Central memory CD8-positive, alpha-beta T cell (primary cell): ENCODE measurements at regions not wholly inside any gene's neighbourhood (a gene's known extent, or its start where the extent isn't known, plus 50 kb on each side); places are given as distances from the start of the nearest gene placed in this dataset.
"Not testable (repeated sequence)": the region's sequence is repeated elsewhere in the genome, so short reads cannot be mapped to it uniquely, and the experiment has no call there.

ENCODE experiments used
- ATAC-seq: fragments of 150-1000 bp; cut with Tn5 transposase; replicated peaks from 2 replicates; pipeline ENCODE4 v1.10.0; 2022; ENCODE audit warnings: mild to moderate bottlenecking, moderate FRiP score, moderate number of reproducible peaks; ENCODE audit not compliant: poor library complexity, severe bottlenecking; ENCODE audit errors: extremely low read depth
- DNase-seq, 2 donors: peaks; one replicate each; pipeline ENCODE4 v3.0.0; 2021; ENCODE audit warnings: low spot score in 2 of 2
- H3K27ac Mint-ChIP-seq: one replicate; pipeline ENCODE4 v1.8.0; 2022; ENCODE audit warnings: low read depth, mild to moderate bottlenecking, moderate library complexity, mixed read lengths
- H3K27me3 Mint-ChIP-seq: one replicate; pipeline ENCODE4 v1.8.0; 2022; ENCODE audit warnings: mixed read lengths
- H3K36me3 Mint-ChIP-seq: one replicate; pipeline ENCODE4 v1.8.0; 2022; ENCODE audit warnings: mild to moderate bottlenecking, moderate library complexity, mixed read lengths; ENCODE audit not compliant: insufficient read depth
- H3K4me1 Mint-ChIP-seq: one replicate; pipeline ENCODE4 v1.8.0; 2022; ENCODE audit warnings: mixed read lengths
- H3K4me3 Mint-ChIP-seq: one replicate; pipeline ENCODE4 v1.8.0; 2022; ENCODE audit warnings: mild to moderate bottlenecking, moderate library complexity, mixed read lengths
- H3K9me3 Mint-ChIP-seq: one replicate; pipeline ENCODE4 v1.8.0; 2022; ENCODE audit warnings: mixed read lengths

- Mint-ChIP-seq H3K4me3 (no peak overlapping the region), H3K36me3 (no peaks in the 10 kb centered on the region), H3K27me3 (no peaks in the 10 kb centered on the region), H3K27ac (no peak overlapping the region), H3K9me3 (peaks cover 31% of the 10 kb centered on the region), H3K4me1 (no peaks in the 10 kb centered on the region)
- no peak for ATAC-seq
- no peak for DNase-seq
Observed at GRCh38 chr13:64639206-64639605, 2590.9 kb downstream of the PCDH9 start.

- Mint-ChIP-seq H3K27ac (no peak overlapping the region), H3K4me3 (no peak overlapping the region), H3K4me1 (no peaks in the 10 kb centered on the region), H3K27me3 (no peaks in the 10 kb centered on the region), H3K9me3 (peaks cover 25% of the 10 kb centered on the region), H3K36me3 (no peaks in the 10 kb centered on the region)
- no peak for DNase-seq
- ATAC-seq = no peak
Observed at GRCh38 chr13:64633948-64634347, 2596.2 kb downstream of the PCDH9 start.

GRCh38 chr13:64627654-64628053 is 2602.5 kb downstream of the PCDH9 start:
- H3K36me3 Mint-ChIP-seq = no peaks in the 10 kb centered on the region
- peaks cover 18% of the 10 kb centered on the region for H3K9me3 Mint-ChIP-seq
- no peak for DNase-seq
- H3K4me1 Mint-ChIP-seq = no peaks in the 10 kb centered on the region
- H3K27ac Mint-ChIP-seq = no peak overlapping the region
- no peak for ATAC-seq
- no peaks in the 10 kb centered on the region for H3K27me3 Mint-ChIP-seq
- no peak overlapping the region for H3K4me3 Mint-ChIP-seq

GRCh38 chr13:64626105-64626504 is 2604.0 kb downstream of the PCDH9 start:
- no peak overlapping the region for H3K27ac Mint-ChIP-seq
- no peak for DNase-seq
- no peaks in the 10 kb centered on the region for H3K4me1 Mint-ChIP-seq
- ATAC-seq = no peak
- no peak overlapping the region for H3K4me3 Mint-ChIP-seq
- no peaks in the 10 kb centered on the region for H3K36me3 Mint-ChIP-seq
- peaks cover 18% of the 10 kb centered on the region for H3K9me3 Mint-ChIP-seq
- no peaks in the 10 kb centered on the region for H3K27me3 Mint-ChIP-seq

- no peaks in the 10 kb centered on the region for H3K36me3 Mint-ChIP-seq
Observed at GRCh38 chr13:64617231-64617630, 2612.9 kb downstream of the PCDH9 start.

GRCh38 chr13:64591971-64592370 is 2638.2 kb downstream of the PCDH9 start:
- no peak overlapping the region for H3K4me3 Mint-ChIP-seq
- H3K27ac Mint-ChIP-seq = no peak overlapping the region
- no peaks in the 10 kb centered on the region for H3K27me3 Mint-ChIP-seq
- H3K4me1 Mint-ChIP-seq = no peaks in the 10 kb centered on the region
- H3K36me3 Mint-ChIP-seq = no peaks in the 10 kb centered on the region
- DNase-seq = no peak
- peaks cover 20% of the 10 kb centered on the region for H3K9me3 Mint-ChIP-seq
- no peak for ATAC-seq

More at GRCh38 chr13:64617231-64617630, 2612.9 kb downstream of the PCDH9 start:
- no peak for ATAC-seq
- DNase-seq = no peak
- Mint-ChIP-seq H3K4me3 (no peak overlapping the region), H3K27ac (no peak overlapping the region), H3K9me3 (peaks cover 19% of the 10 kb centered on the region), H3K27me3 (no peaks in the 10 kb centered on the region), H3K4me1 (no peaks in the 10 kb centered on the region)

- no peak overlapping the region for H3K4me3 Mint-ChIP-seq
- H3K4me1 Mint-ChIP-seq = no peaks in the 10 kb centered on the region
- no peaks in the 10 kb centered on the region for H3K36me3 Mint-ChIP-seq
- H3K27me3 Mint-ChIP-seq = no peaks in the 10 kb centered on the region
- ATAC-seq = no peak
- no peak overlapping the region for H3K27ac Mint-ChIP-seq
- H3K9me3 Mint-ChIP-seq = peaks cover 23% of the 10 kb centered on the region
- no peak for DNase-seq
Observed at GRCh38 chr13:64579331-64579730, 2650.8 kb downstream of the PCDH9 start.

- no peak overlapping the region for H3K4me3 Mint-ChIP-seq
- DNase-seq = no peak
- H3K27me3 Mint-ChIP-seq = no peaks in the 10 kb centered on the region
- ATAC-seq = no peak
- peaks cover 31% of the 10 kb centered on the region for H3K9me3 Mint-ChIP-seq
- no peak overlapping the region for H3K27ac Mint-ChIP-seq
- no peaks in the 10 kb centered on the region for H3K4me1 Mint-ChIP-seq
- no peaks in the 10 kb centered on the region for H3K36me3 Mint-ChIP-seq
Observed at GRCh38 chr13:64568748-64569147, 2661.4 kb downstream of the PCDH9 start.

GRCh38 chr13:64558031-64558430 is 2672.1 kb downstream of the PCDH9 start:
- not testable (repeated sequence) for H3K27me3 Mint-ChIP-seq, H3K27ac Mint-ChIP-seq, H3K4me1 Mint-ChIP-seq

GRCh38 chr13:64556376-64556775 is 2673.8 kb downstream of the PCDH9 start:
- ATAC-seq (no peak), DNase-seq (no peak)
- Mint-ChIP-seq H3K4me1 (no peaks in the 10 kb centered on the region), H3K27ac (no peak overlapping the region), H3K36me3 (peaks cover 2% of the 10 kb centered on the region), H3K9me3 (peaks cover 25% of the 10 kb centered on the region), H3K4me3 (no peak overlapping the region), H3K27me3 (no peaks in the 10 kb centered on the region)

More at GRCh38 chr13:64558031-64558430, 2672.1 kb downstream of the PCDH9 start:
- peaks cover 19% of the 10 kb centered on the region for H3K9me3 Mint-ChIP-seq
- not testable (repeated sequence) for H3K36me3 Mint-ChIP-seq, ATAC-seq, H3K4me3 Mint-ChIP-seq, DNase-seq

GRCh38 chr13:64553411-64554129 is 2676.6 kb downstream of the PCDH9 start:
- ATAC-seq (no peak), DNase-seq (no peak)
- no peak overlapping the region for H3K4me3 Mint-ChIP-seq
- no peak overlapping the region for H3K27ac Mint-ChIP-seq
- peaks cover 2% of the 10 kb centered on the region for H3K36me3 Mint-ChIP-seq
- H3K27me3 Mint-ChIP-seq = no peaks in the 10 kb centered on the region
- H3K4me1 Mint-ChIP-seq = no peaks in the 10 kb centered on the region
- H3K9me3 Mint-ChIP-seq = peaks cover 26% of the 10 kb centered on the region

- H3K27me3 Mint-ChIP-seq = no peaks in the 10 kb centered on the region
- no peak overlapping the region for H3K27ac Mint-ChIP-seq
- H3K9me3 Mint-ChIP-seq = peaks cover 23% of the 10 kb centered on the region
- ATAC-seq = no peak
- no peaks in the 10 kb centered on the region for H3K4me1 Mint-ChIP-seq
- no peak for DNase-seq
- H3K4me3 Mint-ChIP-seq = no peak overlapping the region
- H3K36me3 Mint-ChIP-seq = peaks cover 2% of the 10 kb centered on the region
Observed at GRCh38 chr13:64551755-64552154, 2678.4 kb downstream of the PCDH9 start.

- ATAC-seq = no peak
- H3K27me3 Mint-ChIP-seq = no peaks in the 10 kb centered on the region
- H3K27ac Mint-ChIP-seq = no peak overlapping the region
- H3K4me3 Mint-ChIP-seq = no peak overlapping the region
- no peaks in the 10 kb centered on the region for H3K4me1 Mint-ChIP-seq
- DNase-seq = no peak
- H3K9me3 Mint-ChIP-seq = peaks cover 30% of the 10 kb centered on the region
- no peaks in the 10 kb centered on the region for H3K36me3 Mint-ChIP-seq
Observed at GRCh38 chr13:64546371-64546770, 2683.8 kb downstream of the PCDH9 start.
